GM23338 (cell line): ENCODE measurements at regions not wholly inside any gene's neighbourhood (a gene's known extent, or its start where the extent isn't known, plus 50 kb on each side); places are given as distances from the start of the nearest gene placed in this dataset.
A peak's percentile ranks its signal among the peaks of the same experiment; 100 is the strongest.

Source experiments
- ATAC-seq: fragments of 200-7000 bp; cut with Tn5 transposase; 3 replicates; pipeline ENCODE4 v1.9.1; 2020
- DNase-seq: peaks from one replicate; pipeline ENCODE4 v3.0.0-alpha.2; 2015; ENCODE audit warnings: low spot score
- H2AFZ ChIP-seq: fragments of 200-600 bp; sonication (generic); 2 replicates; pipeline ENCODE4 v1.8.0; 2016; ENCODE audit warnings: antibody characterized with exemption, mild to moderate bottlenecking, moderate library complexity
- H3F3A ChIP-seq: fragments of 200-600 bp; sonication (generic); replicated peaks from 2 replicates; pipeline ENCODE4 v1.8.0; 2017; ENCODE audit warnings: antibody characterized with exemption, mixed run types, low read depth
- H3K27ac ChIP-seq: fragments of 200-600 bp; sonication (generic); 2 replicates; pipeline ENCODE4 v1.6.1; 2016; ENCODE audit warnings: low read depth
- H3K27me3 ChIP-seq: fragments of 200-600 bp; sonication (generic); 2 replicates; pipeline ENCODE4 v1.8.0; 2016; ENCODE audit warnings: mild to moderate bottlenecking, mixed run types, moderate library complexity; ENCODE audit not compliant: insufficient read depth
- H3K36me3 ChIP-seq: fragments of 200-600 bp; sonication (generic); 2 replicates; pipeline ENCODE4 v1.8.0; 2016; ENCODE audit warnings: mild to moderate bottlenecking; ENCODE audit not compliant: insufficient read depth
- H3K4me1 ChIP-seq: fragments of 200-600 bp; sonication (generic); 2 replicates; pipeline ENCODE4 v1.8.0; 2016; ENCODE audit warnings: mild to moderate bottlenecking, moderate library complexity; ENCODE audit not compliant: insufficient read depth
- H3K4me2 ChIP-seq: fragments of 200-600 bp; sonication (generic); 2 replicates; pipeline ENCODE4 v1.7.1; 2017; ENCODE audit warnings: mixed run types
- H3K4me3 ChIP-seq: fragments of 200-600 bp; sonication (generic); 2 replicates; pipeline ENCODE4 v1.6.1; 2016; ENCODE audit warnings: mixed run types
- H3K79me2 ChIP-seq: fragments of 200-600 bp; sonication (generic); replicated peaks from 2 replicates; pipeline ENCODE4 v1.8.0; 2017; ENCODE audit warnings: mild to moderate bottlenecking; ENCODE audit not compliant: insufficient read depth
- H3K9me2 ChIP-seq: fragments of 200-600 bp; sonication (generic); 2 replicates; pipeline ENCODE4 v1.8.0; 2017; ENCODE audit not compliant: insufficient read depth
- H4K20me1 ChIP-seq: fragments of 200-600 bp; sonication (generic); replicated peaks from 2 replicates; pipeline ENCODE4 v1.8.0; 2017; ENCODE audit warnings: mild to moderate bottlenecking; ENCODE audit not compliant: insufficient read depth
- H3K27ac Mint-ChIP-seq: 2 replicates; pipeline ENCODE4 v1.8.0; 2020; ENCODE audit warnings: inconsistent platforms, mild to moderate bottlenecking, moderate library complexity, mixed read lengths
- H3K27me3 Mint-ChIP-seq: 3 replicates; pipeline ENCODE4 v1.8.0; 2022; ENCODE audit warnings: low read depth, mild to moderate bottlenecking, moderate library complexity, mixed read lengths, inconsistent platforms; ENCODE audit not compliant: insufficient read depth, poor library complexity
- H3K36me3 Mint-ChIP-seq: 3 replicates; pipeline ENCODE4 v1.8.0; 2021; ENCODE audit warnings: low read depth, mild to moderate bottlenecking, inconsistent platforms, moderate library complexity, mixed read lengths
- H3K4me1 Mint-ChIP-seq: 3 replicates; pipeline ENCODE4 v1.8.0; 2020; ENCODE audit warnings: mild to moderate bottlenecking, inconsistent platforms, mixed read lengths
- H3K4me3 Mint-ChIP-seq: 3 replicates; pipeline ENCODE4 v1.8.0; 2021; ENCODE audit warnings: moderate library complexity, mild to moderate bottlenecking, inconsistent platforms, mixed read lengths
- H3K9me3 Mint-ChIP-seq: 3 replicates; pipeline ENCODE4 v1.8.0; 2020; ENCODE audit warnings: moderate library complexity, mild to moderate bottlenecking, inconsistent platforms, mixed read lengths
- CREB1 ChIP-seq: fragments of 250-450 bp; sonication (Bioruptor Pico); IDR thresholded peaks from 2 replicates; pipeline ENCODE4 v1.5.0; 2020; ENCODE audit warnings: low read depth, mild to moderate bottlenecking, moderate library complexity
- EZH2 ChIP-seq: fragments of 200-600 bp; sonication (generic); IDR thresholded peaks from one replicate; pipeline ENCODE4 v1.8.0; 2017; ENCODE audit warnings: antibody characterized with exemption, mild to moderate bottlenecking, low read depth; ENCODE audit not compliant: unreplicated experiment
- EZH2phosphoT487 ChIP-seq: fragments of 200-600 bp; sonication (generic); IDR thresholded peaks from one replicate; pipeline ENCODE4 v1.8.1; 2018; ENCODE audit warnings: antibody characterized with exemption; ENCODE audit not compliant: unreplicated experiment
- JUNB ChIP-seq: IDR thresholded peaks from one replicate; pipeline ENCODE4 v1.6.1; 2016; ENCODE audit warnings: antibody characterized with exemption; ENCODE audit not compliant: unreplicated experiment
- NANOG ChIP-seq: IDR thresholded peaks from 2 replicates; pipeline ENCODE4 v1.6.1; 2016; ENCODE audit warnings: antibody characterized with exemption, borderline replicate concordance
- POLR2AphosphoS5 ChIP-seq: IDR thresholded peaks from 2 replicates; pipeline ENCODE4 v1.6.1; 2016; ENCODE audit warnings: antibody characterized with exemption, low read depth
- STAT1 ChIP-seq: IDR thresholded peaks from one replicate; pipeline ENCODE4 v1.6.1; 2016; ENCODE audit warnings: antibody characterized with exemption; ENCODE audit not compliant: unreplicated experiment
- ZNF114 ChIP-seq: fragments of 250-450 bp; sonication (Bioruptor Pico); IDR thresholded peaks from 2 replicates; pipeline ENCODE4 v1.5.0; 2020; ENCODE audit warnings: mild to moderate bottlenecking, moderate library complexity
- TF ChIP-seq, protein P1 (sequence below): IDR thresholded peaks from one replicate; pipeline ENCODE4 v1.6.1; 2018; ENCODE audit warnings: antibody characterized with exemption; ENCODE audit not compliant: unreplicated experiment
- TF ChIP-seq, protein P2 (sequence below): fragments of 250-450 bp; sonication (Bioruptor Pico); IDR thresholded peaks from 2 replicates; pipeline ENCODE4 v1.5.0; 2020; ENCODE audit warnings: mild to moderate bottlenecking, moderate library complexity
- TF ChIP-seq, protein P3 (sequence below): IDR thresholded peaks from 2 replicates; pipeline ENCODE4 v1.6.1; 2016; ENCODE audit warnings: antibody characterized with exemption

DNA sequence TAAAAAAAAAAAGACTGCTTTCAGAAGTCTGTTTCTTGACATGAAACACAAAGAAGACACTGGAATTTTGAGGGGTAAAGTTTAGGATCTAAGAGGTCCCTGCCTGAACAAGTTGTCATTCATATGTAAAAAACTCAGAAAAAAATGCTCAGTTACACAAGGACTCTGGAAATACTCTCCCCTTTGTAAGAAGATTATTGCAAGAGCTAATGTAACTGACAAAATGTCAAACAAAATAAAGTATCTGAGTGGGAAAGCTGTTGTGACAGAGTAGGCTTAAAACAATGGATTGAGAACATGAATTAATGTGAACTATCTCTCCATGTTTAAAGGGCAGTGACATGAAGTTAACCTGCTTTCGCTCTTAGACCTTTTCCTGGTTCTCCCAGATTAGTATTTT is 416.7 kb upstream of the TYRP1 start:
- H3K79me2 ChIP-seq = no peaks in the 10 kb centered on the region
- TF ChIP-seq STAT1 = no peak
- no peak for TF ChIP-seq CREB1 (CRISPR knock-in tag)
- no peak for TF ChIP-seq NANOG
- no peaks in the 10 kb centered on the region for H3K27me3 ChIP-seq
- ATAC-seq (no peak), DNase-seq (no peak)
- Mint-ChIP-seq H3K27ac (peak overlapping the region; percentile 9; the same call in 1 of the 2 replicates), H3K9me3 (no peaks in the 10 kb centered on the region), H3K4me3 (no peak overlapping the region), H3K4me1 (peaks cover 10% of the 10 kb centered on the region; the same call in 2 of the 3 replicates), H3K36me3 (no peaks in the 10 kb centered on the region), H3K27me3 (peaks cover 2% of the 10 kb centered on the region)
- H4K20me1 ChIP-seq = no peaks in the 10 kb centered on the region
- no peak overlapping the region for H3K27ac ChIP-seq
- H3K4me1 ChIP-seq = no peaks in the 10 kb centered on the region; the same call in 1 of the 2 replicates
- no peak overlapping the region for H3K4me2 ChIP-seq
- H3F3A ChIP-seq = no peaks in the 10 kb centered on the region
- H3K36me3 ChIP-seq = no peaks in the 10 kb centered on the region
- no peaks in the 10 kb centered on the region; the same call in none of the 2 replicates for H3K9me2 ChIP-seq
- no peak overlapping the region for H2AFZ ChIP-seq
- H3K4me3 ChIP-seq = no peak overlapping the region

DNA sequence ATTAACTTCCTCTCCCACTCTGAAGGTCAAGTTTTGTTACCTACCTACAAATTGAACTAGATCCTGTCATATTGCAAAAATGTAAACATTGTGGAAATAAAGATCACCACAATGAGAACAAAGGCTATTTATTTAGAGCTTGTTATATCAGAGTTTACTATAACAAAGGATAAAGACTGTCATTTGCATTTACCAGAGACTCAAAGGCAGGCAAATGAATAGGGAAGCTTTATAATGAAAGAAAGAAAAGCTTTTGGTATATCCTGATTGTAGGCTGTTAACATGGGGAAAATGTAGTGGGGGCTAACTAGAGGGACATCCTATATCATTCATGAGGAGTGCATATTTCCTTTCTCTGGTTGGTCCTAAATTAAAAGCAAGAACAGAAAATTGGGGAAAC is 403.5 kb upstream of the TYRP1 start:
- Histone ChIP-seq H3F3A (no peaks in the 10 kb centered on the region), H3K4me1 (0 out of 2 replicates have a peak, but pooled peaks cover 10% of the 10 kb centered on the region), H3K36me3 (no peaks in the 10 kb centered on the region), H3K9me2 (no peaks in the 10 kb centered on the region; the same call in 1 of the 2 replicates), H2AFZ (no peak overlapping the region), H3K27ac (no peak overlapping the region), H3K4me3 (no peak overlapping the region), H3K79me2 (no peaks in the 10 kb centered on the region), H3K4me2 (no peak overlapping the region), H3K27me3 (no peaks in the 10 kb centered on the region), H4K20me1 (no peaks in the 10 kb centered on the region)
- H3K36me3 Mint-ChIP-seq = no peaks in the 10 kb centered on the region; the same call in 2 of the 3 replicates
- peaks cover 2% of the 10 kb centered on the region; the same call in 1 of the 3 replicates for H3K9me3 Mint-ChIP-seq
- peaks cover 8% of the 10 kb centered on the region for H3K4me1 Mint-ChIP-seq
- H3K27me3 Mint-ChIP-seq = no peaks in the 10 kb centered on the region
- H3K27ac Mint-ChIP-seq = no peak overlapping the region; the same call in 1 of the 2 replicates
- DNase-seq (no peak), ATAC-seq (no peak)
- no peak overlapping the region for H3K4me3 Mint-ChIP-seq
- no peak for TF ChIP-seq EZH2
- TF ChIP-seq, protein P1, sequence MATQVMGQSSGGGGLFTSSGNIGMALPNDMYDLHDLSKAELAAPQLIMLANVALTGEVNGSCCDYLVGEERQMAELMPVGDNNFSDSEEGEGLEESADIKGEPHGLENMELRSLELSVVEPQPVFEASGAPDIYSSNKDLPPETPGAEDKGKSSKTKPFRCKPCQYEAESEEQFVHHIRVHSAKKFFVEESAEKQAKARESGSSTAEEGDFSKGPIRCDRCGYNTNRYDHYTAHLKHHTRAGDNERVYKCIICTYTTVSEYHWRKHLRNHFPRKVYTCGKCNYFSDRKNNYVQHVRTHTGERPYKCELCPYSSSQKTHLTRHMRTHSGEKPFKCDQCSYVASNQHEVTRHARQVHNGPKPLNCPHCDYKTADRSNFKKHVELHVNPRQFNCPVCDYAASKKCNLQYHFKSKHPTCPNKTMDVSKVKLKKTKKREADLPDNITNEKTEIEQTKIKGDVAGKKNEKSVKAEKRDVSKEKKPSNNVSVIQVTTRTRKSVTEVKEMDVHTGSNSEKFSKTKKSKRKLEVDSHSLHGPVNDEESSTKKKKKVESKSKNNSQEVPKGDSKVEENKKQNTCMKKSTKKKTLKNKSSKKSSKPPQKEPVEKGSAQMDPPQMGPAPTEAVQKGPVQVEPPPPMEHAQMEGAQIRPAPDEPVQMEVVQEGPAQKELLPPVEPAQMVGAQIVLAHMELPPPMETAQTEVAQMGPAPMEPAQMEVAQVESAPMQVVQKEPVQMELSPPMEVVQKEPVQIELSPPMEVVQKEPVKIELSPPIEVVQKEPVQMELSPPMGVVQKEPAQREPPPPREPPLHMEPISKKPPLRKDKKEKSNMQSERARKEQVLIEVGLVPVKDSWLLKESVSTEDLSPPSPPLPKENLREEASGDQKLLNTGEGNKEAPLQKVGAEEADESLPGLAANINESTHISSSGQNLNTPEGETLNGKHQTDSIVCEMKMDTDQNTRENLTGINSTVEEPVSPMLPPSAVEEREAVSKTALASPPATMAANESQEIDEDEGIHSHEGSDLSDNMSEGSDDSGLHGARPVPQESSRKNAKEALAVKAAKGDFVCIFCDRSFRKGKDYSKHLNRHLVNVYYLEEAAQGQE = no peak
- TF ChIP-seq POLR2AphosphoS5 = no peak
- TF ChIP-seq ZNF114 (CRISPR knock-in tag) = no peak
- no peak for TF ChIP-seq EZH2phosphoT487
- no peak for TF ChIP-seq NANOG
- no peak for TF ChIP-seq CREB1 (CRISPR knock-in tag)
- no peak for TF ChIP-seq STAT1
- TF ChIP-seq, protein P2, sequence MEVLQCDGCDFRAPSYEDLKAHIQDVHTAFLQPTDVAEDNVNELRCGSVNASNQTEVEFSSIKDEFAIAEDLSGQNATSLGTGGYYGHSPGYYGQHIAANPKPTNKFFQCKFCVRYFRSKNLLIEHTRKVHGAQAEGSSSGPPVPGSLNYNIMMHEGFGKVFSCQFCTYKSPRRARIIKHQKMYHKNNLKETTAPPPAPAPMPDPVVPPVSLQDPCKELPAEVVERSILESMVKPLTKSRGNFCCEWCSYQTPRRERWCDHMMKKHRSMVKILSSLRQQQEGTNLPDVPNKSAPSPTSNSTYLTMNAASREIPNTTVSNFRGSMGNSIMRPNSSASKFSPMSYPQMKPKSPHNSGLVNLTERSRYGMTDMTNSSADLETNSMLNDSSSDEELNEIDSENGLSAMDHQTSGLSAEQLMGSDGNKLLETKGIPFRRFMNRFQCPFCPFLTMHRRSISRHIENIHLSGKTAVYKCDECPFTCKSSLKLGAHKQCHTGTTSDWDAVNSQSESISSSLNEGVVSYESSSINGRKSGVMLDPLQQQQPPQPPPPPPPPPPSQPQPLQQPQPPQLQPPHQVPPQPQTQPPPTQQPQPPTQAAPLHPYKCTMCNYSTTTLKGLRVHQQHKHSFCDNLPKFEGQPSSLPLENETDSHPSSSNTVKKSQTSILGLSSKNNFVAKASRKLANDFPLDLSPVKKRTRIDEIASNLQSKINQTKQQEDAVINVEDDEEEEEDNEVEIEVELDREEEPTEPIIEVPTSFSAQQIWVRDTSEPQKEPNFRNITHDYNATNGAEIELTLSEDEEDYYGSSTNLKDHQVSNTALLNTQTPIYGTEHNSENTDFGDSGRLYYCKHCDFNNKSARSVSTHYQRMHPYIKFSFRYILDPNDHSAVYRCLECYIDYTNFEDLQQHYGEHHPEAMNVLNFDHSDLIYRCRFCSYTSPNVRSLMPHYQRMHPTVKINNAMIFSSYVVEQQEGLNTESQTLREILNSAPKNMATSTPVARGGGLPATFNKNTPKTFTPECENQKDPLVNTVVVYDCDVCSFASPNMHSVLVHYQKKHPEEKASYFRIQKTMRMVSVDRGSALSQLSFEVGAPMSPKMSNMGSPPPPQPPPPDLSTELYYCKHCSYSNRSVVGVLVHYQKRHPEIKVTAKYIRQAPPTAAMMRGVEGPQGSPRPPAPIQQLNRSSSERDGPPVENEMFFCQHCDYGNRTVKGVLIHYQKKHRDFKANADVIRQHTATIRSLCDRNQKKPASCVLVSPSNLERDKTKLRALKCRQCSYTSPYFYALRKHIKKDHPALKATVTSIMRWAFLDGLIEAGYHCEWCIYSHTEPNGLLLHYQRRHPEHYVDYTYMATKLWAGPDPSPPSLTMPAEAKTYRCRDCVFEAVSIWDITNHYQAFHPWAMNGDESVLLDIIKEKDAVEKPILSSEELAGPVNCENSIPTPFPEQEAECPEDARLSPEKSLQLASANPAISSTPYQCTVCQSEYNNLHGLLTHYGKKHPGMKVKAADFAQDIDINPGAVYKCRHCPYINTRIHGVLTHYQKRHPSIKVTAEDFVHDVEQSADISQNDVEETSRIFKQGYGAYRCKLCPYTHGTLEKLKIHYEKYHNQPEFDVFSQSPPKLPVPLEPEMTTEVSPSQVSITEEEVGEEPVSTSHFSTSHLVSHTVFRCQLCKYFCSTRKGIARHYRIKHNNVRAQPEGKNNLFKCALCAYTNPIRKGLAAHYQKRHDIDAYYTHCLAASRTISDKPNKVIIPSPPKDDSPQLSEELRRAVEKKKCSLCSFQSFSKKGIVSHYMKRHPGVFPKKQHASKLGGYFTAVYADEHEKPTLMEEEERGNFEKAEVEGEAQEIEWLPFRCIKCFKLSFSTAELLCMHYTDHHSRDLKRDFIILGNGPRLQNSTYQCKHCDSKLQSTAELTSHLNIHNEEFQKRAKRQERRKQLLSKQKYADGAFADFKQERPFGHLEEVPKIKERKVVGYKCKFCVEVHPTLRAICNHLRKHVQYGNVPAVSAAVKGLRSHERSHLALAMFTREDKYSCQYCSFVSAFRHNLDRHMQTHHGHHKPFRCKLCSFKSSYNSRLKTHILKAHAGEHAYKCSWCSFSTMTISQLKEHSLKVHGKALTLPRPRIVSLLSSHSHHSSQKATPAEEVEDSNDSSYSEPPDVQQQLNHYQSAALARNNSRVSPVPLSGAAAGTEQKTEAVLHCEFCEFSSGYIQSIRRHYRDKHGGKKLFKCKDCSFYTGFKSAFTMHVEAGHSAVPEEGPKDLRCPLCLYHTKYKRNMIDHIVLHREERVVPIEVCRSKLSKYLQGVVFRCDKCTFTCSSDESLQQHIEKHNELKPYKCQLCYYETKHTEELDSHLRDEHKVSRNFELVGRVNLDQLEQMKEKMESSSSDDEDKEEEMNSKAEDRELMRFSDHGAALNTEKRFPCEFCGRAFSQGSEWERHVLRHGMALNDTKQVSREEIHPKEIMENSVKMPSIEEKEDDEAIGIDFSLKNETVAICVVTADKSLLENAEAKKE (CRISPR knock-in tag) = no peak
- no peak for TF ChIP-seq JUNB
- TF ChIP-seq, protein P3, sequence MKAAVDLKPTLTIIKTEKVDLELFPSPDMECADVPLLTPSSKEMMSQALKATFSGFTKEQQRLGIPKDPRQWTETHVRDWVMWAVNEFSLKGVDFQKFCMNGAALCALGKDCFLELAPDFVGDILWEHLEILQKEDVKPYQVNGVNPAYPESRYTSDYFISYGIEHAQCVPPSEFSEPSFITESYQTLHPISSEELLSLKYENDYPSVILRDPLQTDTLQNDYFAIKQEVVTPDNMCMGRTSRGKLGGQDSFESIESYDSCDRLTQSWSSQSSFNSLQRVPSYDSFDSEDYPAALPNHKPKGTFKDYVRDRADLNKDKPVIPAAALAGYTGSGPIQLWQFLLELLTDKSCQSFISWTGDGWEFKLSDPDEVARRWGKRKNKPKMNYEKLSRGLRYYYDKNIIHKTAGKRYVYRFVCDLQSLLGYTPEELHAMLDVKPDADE = no peak
